Activated naive CD4-positive, alpha-beta T cell treated with anti-CD3 and anti-CD28 coated beads, Interleukin-2, amount 10 ng/mL, durations not matched to agents 7 days and 5 days (primary cell): ENCODE measurements at regions not wholly inside any gene's neighbourhood (a gene's known extent, or its start where the extent isn't known, plus 50 kb on each side); places are given as distances from the start of the nearest gene placed in this dataset.
"Not testable (repeated sequence)": the region's sequence is repeated elsewhere in the genome, so short reads cannot be mapped to it uniquely, and the experiment has no call there.

Experiments used
- CTCF ChIA-PET: fragments of 350-600 bp; sonication (Branson Sonifier 250); formaldehyde crosslinking; loops from one replicate; lab custom pipeline; 2021; ENCODE audit warnings: antibody characterized with exemption; lab: Charles Lee
- DNase-seq: peaks from one replicate; pipeline ENCODE4 v3.0.0-alpha.2; 2020
- H3K27ac Mint-ChIP-seq: one replicate; pipeline ENCODE4 v1.8.0; 2021; ENCODE audit warnings: mild to moderate bottlenecking, moderate library complexity, mixed read lengths
- H3K27me3 Mint-ChIP-seq: one replicate; pipeline ENCODE4 v1.8.0; 2021; ENCODE audit warnings: mild to moderate bottlenecking, mixed read lengths
- H3K36me3 Mint-ChIP-seq: one replicate; pipeline ENCODE4 v1.8.0; 2021; ENCODE audit warnings: mixed read lengths
- H3K4me1 Mint-ChIP-seq: one replicate; pipeline ENCODE4 v1.8.0; 2021; ENCODE audit warnings: mixed read lengths
- H3K4me3 Mint-ChIP-seq: one replicate; pipeline ENCODE4 v1.8.0; 2021; ENCODE audit warnings: mild to moderate bottlenecking, moderate library complexity, mixed read lengths
- H3K9me3 Mint-ChIP-seq: one replicate; pipeline ENCODE4 v1.8.0; 2021; ENCODE audit warnings: mixed read lengths

GRCh38 chr5:156219483-156220005 is 107.4 kb upstream of the SGCD start:
- H3K4me3 Mint-ChIP-seq, result no peak overlapping the region
- CTCF ChIA-PET, result no interaction called here
- DNase-seq, result no peak

GRCh38 chr5:156221816-156222215 is 105.1 kb upstream of the SGCD start:
- no peaks in the 10 kb centered on the region for H3K36me3 Mint-ChIP-seq
- H3K9me3 Mint-ChIP-seq, result no peaks in the 10 kb centered on the region
- CTCF ChIA-PET, result interaction anchor here (1.0 kb wide), 1 partner anchor 10 kb away, joined by 3 read pairs; no protein-coding TSS in a partner anchor
- H3K27me3 Mint-ChIP-seq, result no peaks in the 10 kb centered on the region
- no peak for DNase-seq
- H3K4me3 Mint-ChIP-seq, result no peak overlapping the region
- H3K27ac Mint-ChIP-seq, result no peak overlapping the region
- H3K4me1 Mint-ChIP-seq, result no peaks in the 10 kb centered on the region

More at GRCh38 chr5:156219483-156220005, 107.4 kb upstream of the SGCD start:
- Mint-ChIP-seq H3K9me3 (no peaks in the 10 kb centered on the region), H3K27me3 (no peaks in the 10 kb centered on the region), H3K4me1 (no peaks in the 10 kb centered on the region), H3K36me3 (no peaks in the 10 kb centered on the region), H3K27ac (no peak overlapping the region)

GRCh38 chr5:156223547-156223946 is 103.4 kb upstream of the SGCD start:
- CTCF ChIA-PET, result no interaction called here
- Mint-ChIP-seq H3K4me3 (no peak overlapping the region), H3K36me3 (no peaks in the 10 kb centered on the region), H3K27me3 (no peaks in the 10 kb centered on the region), H3K9me3 (no peaks in the 10 kb centered on the region), H3K27ac (no peak overlapping the region), H3K4me1 (no peaks in the 10 kb centered on the region)
- no peak for DNase-seq

- H3K36me3 Mint-ChIP-seq, CTCF ChIA-PET, H3K27ac Mint-ChIP-seq, H3K9me3 Mint-ChIP-seq, DNase-seq, H3K4me3 Mint-ChIP-seq, H3K27me3 Mint-ChIP-seq, H3K4me1 Mint-ChIP-seq: not testable (repeated sequence)
Observed at GRCh38 chr5:156226485-156226884, 100.5 kb upstream of the SGCD start.

GRCh38 chr5:156230887-156231286 is 96.1 kb upstream of the SGCD start:
- no peak overlapping the region for H3K4me3 Mint-ChIP-seq
- no peaks in the 10 kb centered on the region for H3K9me3 Mint-ChIP-seq
- no peaks in the 10 kb centered on the region for H3K4me1 Mint-ChIP-seq
- no peak overlapping the region for H3K27ac Mint-ChIP-seq
- CTCF ChIA-PET, result interaction anchor here (0.7 to 1.1 kb wide), 2 partner anchors 10 to 823 kb away, joined by 3 read pairs; no protein-coding TSS in a partner anchor
- no peak for DNase-seq
- no peaks in the 10 kb centered on the region for H3K27me3 Mint-ChIP-seq
- no peaks in the 10 kb centered on the region for H3K36me3 Mint-ChIP-seq

GRCh38 chr5:156232251-156232869 is 94.6 kb upstream of the SGCD start:
- DNase-seq, result no peak
- Mint-ChIP-seq H3K4me1 (no peaks in the 10 kb centered on the region), H3K27ac (no peak overlapping the region), H3K9me3 (no peaks in the 10 kb centered on the region), H3K27me3 (no peaks in the 10 kb centered on the region), H3K36me3 (no peaks in the 10 kb centered on the region), H3K4me3 (no peak overlapping the region)
- CTCF ChIA-PET, result no interaction called here

- no peaks in the 10 kb centered on the region for H3K36me3 Mint-ChIP-seq
- CTCF ChIA-PET, result no interaction called here
- no peak overlapping the region for H3K27ac Mint-ChIP-seq
- no peaks in the 10 kb centered on the region for H3K4me1 Mint-ChIP-seq
- no peak overlapping the region for H3K4me3 Mint-ChIP-seq
- H3K27me3 Mint-ChIP-seq, result no peaks in the 10 kb centered on the region
- no peaks in the 10 kb centered on the region for H3K9me3 Mint-ChIP-seq
- no peak for DNase-seq
Observed at GRCh38 chr5:156237361-156237760, 89.6 kb upstream of the SGCD start.

- no peaks in the 10 kb centered on the region for H3K36me3 Mint-ChIP-seq
- DNase-seq, result no peak
- CTCF ChIA-PET, result no interaction called here
- no peaks in the 10 kb centered on the region for H3K9me3 Mint-ChIP-seq
- H3K27ac Mint-ChIP-seq, result no peak overlapping the region
- no peak overlapping the region for H3K4me3 Mint-ChIP-seq
- H3K27me3 Mint-ChIP-seq, result no peaks in the 10 kb centered on the region
- no peaks in the 10 kb centered on the region for H3K4me1 Mint-ChIP-seq
Observed at GRCh38 chr5:156239800-156240199, 87.2 kb upstream of the SGCD start.

GRCh38 chr5:156240414-156240813 is 86.5 kb upstream of the SGCD start:
- Mint-ChIP-seq H3K4me3 (no peak overlapping the region), H3K4me1 (no peaks in the 10 kb centered on the region), H3K9me3 (no peaks in the 10 kb centered on the region), H3K27ac (no peak overlapping the region), H3K27me3 (no peaks in the 10 kb centered on the region), H3K36me3 (no peaks in the 10 kb centered on the region)
- CTCF ChIA-PET, result no interaction called here
- no peak for DNase-seq

GRCh38 chr5:156241266-156241665 is 85.7 kb upstream of the SGCD start:
- H3K36me3 Mint-ChIP-seq, result no peaks in the 10 kb centered on the region
- no peaks in the 10 kb centered on the region for H3K9me3 Mint-ChIP-seq
- H3K4me3 Mint-ChIP-seq, result no peak overlapping the region
- CTCF ChIA-PET, result no interaction called here
- no peak overlapping the region for H3K27ac Mint-ChIP-seq
- no peaks in the 10 kb centered on the region for H3K27me3 Mint-ChIP-seq
- H3K4me1 Mint-ChIP-seq, result no peaks in the 10 kb centered on the region
- DNase-seq, result no peak

GRCh38 chr5:156245895-156246294 is 81.1 kb upstream of the SGCD start:
- Mint-ChIP-seq H3K4me1 (no peaks in the 10 kb centered on the region), H3K27ac (no peak overlapping the region), H3K27me3 (no peaks in the 10 kb centered on the region), H3K4me3 (no peak overlapping the region), H3K36me3 (no peaks in the 10 kb centered on the region), H3K9me3 (no peaks in the 10 kb centered on the region)
- CTCF ChIA-PET, result no interaction called here
- DNase-seq, result no peak

GRCh38 chr5:156251076-156251475 is 75.9 kb upstream of the SGCD start:
- Mint-ChIP-seq H3K27ac (no peak overlapping the region), H3K9me3 (no peaks in the 10 kb centered on the region), H3K4me3 (no peak overlapping the region), H3K27me3 (no peaks in the 10 kb centered on the region), H3K4me1 (no peaks in the 10 kb centered on the region), H3K36me3 (no peaks in the 10 kb centered on the region)
- CTCF ChIA-PET, result no interaction called here
- no peak for DNase-seq

- H3K27me3 Mint-ChIP-seq, result no peaks in the 10 kb centered on the region
- H3K27ac Mint-ChIP-seq, result no peak overlapping the region
- H3K9me3 Mint-ChIP-seq, result no peaks in the 10 kb centered on the region
- H3K36me3 Mint-ChIP-seq, result no peaks in the 10 kb centered on the region
- CTCF ChIA-PET, result no interaction called here
- H3K4me1 Mint-ChIP-seq, result no peaks in the 10 kb centered on the region
- DNase-seq, result no peak
- H3K4me3 Mint-ChIP-seq, result no peak overlapping the region
Observed at GRCh38 chr5:156253130-156253529, 73.8 kb upstream of the SGCD start.

- DNase-seq, result no peak
- CTCF ChIA-PET, result no interaction called here
- H3K4me3 Mint-ChIP-seq, result no peak overlapping the region
- H3K9me3 Mint-ChIP-seq, result no peaks in the 10 kb centered on the region
- no peaks in the 10 kb centered on the region for H3K27me3 Mint-ChIP-seq
- no peaks in the 10 kb centered on the region for H3K36me3 Mint-ChIP-seq
- no peaks in the 10 kb centered on the region for H3K4me1 Mint-ChIP-seq
- H3K27ac Mint-ChIP-seq, result no peak overlapping the region
Observed at GRCh38 chr5:156254196-156254595, 72.8 kb upstream of the SGCD start.

- Mint-ChIP-seq H3K9me3 (no peaks in the 10 kb centered on the region), H3K4me1 (no peaks in the 10 kb centered on the region), H3K4me3 (no peak overlapping the region), H3K36me3 (no peaks in the 10 kb centered on the region), H3K27me3 (no peaks in the 10 kb centered on the region), H3K27ac (no peak overlapping the region)
- CTCF ChIA-PET, result no interaction called here
- DNase-seq, result no peak
Observed at GRCh38 chr5:156256642-156257041, 70.3 kb upstream of the SGCD start.
